HCT116 (cell line): ENCODE measurements at regions not wholly inside any gene's neighbourhood (a gene's known extent, or its start where the extent isn't known, plus 50 kb on each side); places are given as distances from the start of the nearest gene placed in this dataset.

ENCODE experiments used
- CEBPB ChIP-seq: IDR thresholded peaks from 2 replicates; pipeline ENCODE4 v1.6.1; 2012; ENCODE audit warnings: low read depth
- EGR1 ChIP-seq: IDR thresholded peaks from 2 replicates; pipeline ENCODE4 v1.6.1; 2012; ENCODE audit warnings: low read depth
- ELF1 ChIP-seq: IDR thresholded peaks from 2 replicates; pipeline ENCODE4 v1.6.1; 2012; ENCODE audit warnings: low read depth, borderline replicate concordance
- TF ChIP-seq, protein P1 (sequence below), 3 experiments: fragments of 200-600 bp in 1 of 3; sonication (generic) in 1 of 3; IDR thresholded peaks in 2 of 3; conservative IDR thresholded peaks in 1 of 3; 2 replicates each; pipeline ENCODE4 v1.5.1; 2012 to 2017; ENCODE audit warnings: low read depth in 2 of 3, low read length in 2 of 3, antibody characterized with exemption in 1 of 3, borderline replicate concordance in 1 of 3, control low read depth in 1 of 3, mild to moderate bottlenecking in 1 of 3, mixed read lengths in 1 of 3, mixed run types in 1 of 3, moderate library complexity in 1 of 3; ENCODE audit not compliant: insufficient read depth in 1 of 3
- TF ChIP-seq, protein P2 (sequence below): IDR thresholded peaks from 2 replicates; pipeline ENCODE4 v1.6.1; 2012
- TF ChIP-seq, protein P3 (sequence below): IDR thresholded peaks from 2 replicates; pipeline ENCODE4 v1.6.1; 2012; ENCODE audit warnings: low read depth

DNA sequence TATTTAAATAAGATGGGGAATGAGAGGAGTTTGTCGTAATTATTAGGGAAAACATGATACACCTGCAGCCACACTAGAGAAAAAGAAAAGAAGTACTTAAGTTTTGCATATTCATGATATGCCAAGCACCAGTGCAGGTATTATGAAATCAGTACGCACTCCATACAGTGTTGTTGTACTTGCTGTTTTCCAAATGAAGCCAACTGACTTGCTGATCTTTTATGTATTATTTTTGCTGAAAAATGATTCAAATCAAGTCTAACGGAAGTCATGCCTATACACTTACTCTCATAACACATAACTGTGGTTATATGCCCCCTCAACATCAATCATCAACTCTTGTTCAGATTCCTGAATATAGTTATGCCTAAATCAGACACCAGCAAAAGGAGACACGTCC is 584.9 kb upstream of the EYS start:
- TF ChIP-seq, protein P1, sequence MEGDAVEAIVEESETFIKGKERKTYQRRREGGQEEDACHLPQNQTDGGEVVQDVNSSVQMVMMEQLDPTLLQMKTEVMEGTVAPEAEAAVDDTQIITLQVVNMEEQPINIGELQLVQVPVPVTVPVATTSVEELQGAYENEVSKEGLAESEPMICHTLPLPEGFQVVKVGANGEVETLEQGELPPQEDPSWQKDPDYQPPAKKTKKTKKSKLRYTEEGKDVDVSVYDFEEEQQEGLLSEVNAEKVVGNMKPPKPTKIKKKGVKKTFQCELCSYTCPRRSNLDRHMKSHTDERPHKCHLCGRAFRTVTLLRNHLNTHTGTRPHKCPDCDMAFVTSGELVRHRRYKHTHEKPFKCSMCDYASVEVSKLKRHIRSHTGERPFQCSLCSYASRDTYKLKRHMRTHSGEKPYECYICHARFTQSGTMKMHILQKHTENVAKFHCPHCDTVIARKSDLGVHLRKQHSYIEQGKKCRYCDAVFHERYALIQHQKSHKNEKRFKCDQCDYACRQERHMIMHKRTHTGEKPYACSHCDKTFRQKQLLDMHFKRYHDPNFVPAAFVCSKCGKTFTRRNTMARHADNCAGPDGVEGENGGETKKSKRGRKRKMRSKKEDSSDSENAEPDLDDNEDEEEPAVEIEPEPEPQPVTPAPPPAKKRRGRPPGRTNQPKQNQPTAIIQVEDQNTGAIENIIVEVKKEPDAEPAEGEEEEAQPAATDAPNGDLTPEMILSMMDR (IDR thresholded peaks at IDR 0.05 in 2 of 3, conservative IDR thresholded peaks at IDR 0.05 in 1 of 3; ENCODE audit: borderline replicate concordance in 1 of 3, insufficient read depth in 1 of 3, low read depth in 2 of 3, low read length in 2 of 3), result no peak
- no peak for TF ChIP-seq EGR1
- TF ChIP-seq, protein P2, sequence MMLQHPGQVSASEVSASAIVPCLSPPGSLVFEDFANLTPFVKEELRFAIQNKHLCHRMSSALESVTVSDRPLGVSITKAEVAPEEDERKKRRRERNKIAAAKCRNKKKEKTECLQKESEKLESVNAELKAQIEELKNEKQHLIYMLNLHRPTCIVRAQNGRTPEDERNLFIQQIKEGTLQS, result no peak
- TF ChIP-seq, protein P3, sequence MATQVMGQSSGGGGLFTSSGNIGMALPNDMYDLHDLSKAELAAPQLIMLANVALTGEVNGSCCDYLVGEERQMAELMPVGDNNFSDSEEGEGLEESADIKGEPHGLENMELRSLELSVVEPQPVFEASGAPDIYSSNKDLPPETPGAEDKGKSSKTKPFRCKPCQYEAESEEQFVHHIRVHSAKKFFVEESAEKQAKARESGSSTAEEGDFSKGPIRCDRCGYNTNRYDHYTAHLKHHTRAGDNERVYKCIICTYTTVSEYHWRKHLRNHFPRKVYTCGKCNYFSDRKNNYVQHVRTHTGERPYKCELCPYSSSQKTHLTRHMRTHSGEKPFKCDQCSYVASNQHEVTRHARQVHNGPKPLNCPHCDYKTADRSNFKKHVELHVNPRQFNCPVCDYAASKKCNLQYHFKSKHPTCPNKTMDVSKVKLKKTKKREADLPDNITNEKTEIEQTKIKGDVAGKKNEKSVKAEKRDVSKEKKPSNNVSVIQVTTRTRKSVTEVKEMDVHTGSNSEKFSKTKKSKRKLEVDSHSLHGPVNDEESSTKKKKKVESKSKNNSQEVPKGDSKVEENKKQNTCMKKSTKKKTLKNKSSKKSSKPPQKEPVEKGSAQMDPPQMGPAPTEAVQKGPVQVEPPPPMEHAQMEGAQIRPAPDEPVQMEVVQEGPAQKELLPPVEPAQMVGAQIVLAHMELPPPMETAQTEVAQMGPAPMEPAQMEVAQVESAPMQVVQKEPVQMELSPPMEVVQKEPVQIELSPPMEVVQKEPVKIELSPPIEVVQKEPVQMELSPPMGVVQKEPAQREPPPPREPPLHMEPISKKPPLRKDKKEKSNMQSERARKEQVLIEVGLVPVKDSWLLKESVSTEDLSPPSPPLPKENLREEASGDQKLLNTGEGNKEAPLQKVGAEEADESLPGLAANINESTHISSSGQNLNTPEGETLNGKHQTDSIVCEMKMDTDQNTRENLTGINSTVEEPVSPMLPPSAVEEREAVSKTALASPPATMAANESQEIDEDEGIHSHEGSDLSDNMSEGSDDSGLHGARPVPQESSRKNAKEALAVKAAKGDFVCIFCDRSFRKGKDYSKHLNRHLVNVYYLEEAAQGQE, result no peak
- TF ChIP-seq CEBPB, result no peak
- no peak for TF ChIP-seq ELF1
